HG02798 (cell line): ENCODE measurements at regions not wholly inside any gene's neighbourhood (a gene's known extent, or its start where the extent isn't known, plus 50 kb on each side); places are given as distances from the start of the nearest gene placed in this dataset.

Source experiments
- ATAC-seq: cut with Tn5 transposase; IDR thresholded peaks from one replicate; pipeline ENCODE4 v1.9.1; 2021; ENCODE audit warnings: mild to moderate bottlenecking; ENCODE audit not compliant: unreplicated experiment, poor library complexity

DNA sequence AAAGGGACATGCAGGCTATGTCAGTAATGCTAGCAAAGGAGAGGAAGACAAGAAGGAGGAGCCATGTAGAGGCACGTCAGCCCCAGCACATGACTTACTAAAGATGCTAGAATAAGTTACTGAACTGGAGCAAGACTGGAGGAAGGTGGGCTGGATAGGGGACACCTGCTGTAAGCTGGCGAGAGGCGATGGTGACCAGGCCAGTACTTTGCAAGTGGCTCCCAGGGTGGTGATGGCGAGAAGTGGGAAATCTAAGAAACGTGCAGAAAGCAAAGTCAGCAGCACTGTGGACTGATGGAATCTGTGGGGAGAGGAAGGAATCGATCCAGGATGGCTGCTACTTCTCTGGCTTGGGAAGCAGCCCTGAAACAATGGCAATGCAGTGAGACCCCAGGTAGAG lies 617.1 kb upstream of the ADAMTS16 start:
- no peak for ATAC-seq

DNA sequence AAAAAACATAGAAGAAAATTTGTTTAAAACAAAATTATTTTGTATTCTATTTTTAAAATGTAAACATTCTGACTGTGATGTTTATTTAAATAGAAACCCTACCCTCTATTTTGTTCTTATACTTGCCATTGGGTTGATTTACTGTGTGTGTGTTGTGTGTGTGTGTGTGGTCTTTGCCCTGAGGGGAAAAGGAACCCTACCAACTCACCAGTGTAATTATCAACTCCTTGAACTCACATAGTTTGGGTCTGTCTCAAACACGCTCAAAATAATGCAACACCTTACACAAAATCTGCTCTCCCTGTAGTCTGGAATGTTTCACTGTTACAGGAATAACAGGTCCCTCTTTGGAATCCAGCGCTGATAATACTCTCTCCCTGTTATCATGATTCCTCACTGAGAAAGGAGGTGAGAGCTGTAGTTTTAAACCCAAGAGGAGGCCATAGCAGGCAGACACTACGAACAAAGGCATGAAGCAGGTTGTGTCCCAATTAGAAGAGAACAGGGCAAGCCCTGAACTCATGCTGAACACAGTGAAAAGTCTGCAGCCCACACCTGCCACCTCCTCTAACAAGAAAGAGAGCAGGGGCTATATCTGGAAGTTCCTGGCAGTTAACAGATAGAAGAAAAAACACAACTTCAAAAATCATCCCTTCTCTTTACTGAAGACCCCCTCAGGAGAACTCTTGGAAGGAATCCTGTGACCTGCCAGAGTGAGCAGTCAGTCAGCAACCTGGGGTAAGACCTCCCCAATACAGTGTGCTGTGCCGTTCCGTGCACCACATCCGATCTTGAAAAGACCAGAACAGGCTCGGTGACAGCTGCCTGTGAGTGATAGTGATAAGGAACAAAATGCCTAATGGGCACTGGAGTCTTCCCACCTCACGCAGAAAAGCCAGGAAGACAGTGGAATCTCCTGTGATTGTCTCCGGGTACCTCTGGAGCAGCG lies 608.1 kb upstream of the ADAMTS16 start:
- no peak for ATAC-seq

DNA sequence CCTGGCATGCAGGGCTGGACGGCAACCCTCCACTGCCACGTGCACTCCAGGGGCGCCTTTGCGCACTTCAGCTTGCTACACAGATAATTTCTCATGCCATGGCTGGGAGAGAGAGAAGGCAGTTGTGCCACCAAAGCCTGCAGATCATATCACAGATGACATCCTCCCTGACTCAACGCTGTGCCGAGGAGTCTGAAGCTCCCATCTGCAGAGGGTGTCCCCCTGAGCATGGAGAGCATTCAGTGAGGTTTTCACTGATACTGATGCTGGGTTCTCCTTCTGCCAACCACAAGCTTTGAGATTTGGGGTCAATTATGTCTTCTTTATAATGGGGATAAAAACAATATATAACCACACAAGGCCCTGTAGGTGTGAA lies 607.4 kb upstream of the ADAMTS16 start:
- ATAC-seq = no peak

DNA sequence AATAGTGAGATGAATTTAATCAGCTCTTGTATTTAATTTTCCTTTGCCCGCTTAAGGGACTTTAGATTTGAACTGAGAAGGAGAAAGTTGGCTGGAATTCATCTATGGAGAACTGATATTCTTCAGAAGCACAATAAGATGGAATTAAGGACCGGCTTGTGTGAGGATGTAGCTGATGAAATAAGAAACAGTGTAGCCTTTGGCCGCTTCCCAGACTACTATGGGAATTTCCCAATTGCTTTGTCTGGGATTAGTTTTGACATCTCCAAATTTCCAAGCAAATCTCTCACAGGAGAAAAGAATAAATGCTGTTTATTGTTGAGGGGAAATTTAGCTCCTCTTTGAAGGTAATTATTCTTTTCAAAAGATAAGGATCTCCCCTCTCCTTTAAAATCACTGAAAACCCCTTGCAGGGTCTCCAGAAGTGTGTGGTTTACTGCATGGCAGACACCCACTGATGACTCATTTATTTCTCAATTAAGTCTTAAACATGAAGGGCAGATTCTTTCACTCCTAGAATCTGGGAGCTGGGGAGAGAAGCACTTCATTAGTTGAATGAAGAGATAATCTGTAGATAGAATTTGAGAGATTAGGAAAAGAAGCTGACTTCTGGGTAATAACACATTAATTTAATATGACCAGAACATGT lies 606.5 kb upstream of the ADAMTS16 start:
- no peak for ATAC-seq

DNA sequence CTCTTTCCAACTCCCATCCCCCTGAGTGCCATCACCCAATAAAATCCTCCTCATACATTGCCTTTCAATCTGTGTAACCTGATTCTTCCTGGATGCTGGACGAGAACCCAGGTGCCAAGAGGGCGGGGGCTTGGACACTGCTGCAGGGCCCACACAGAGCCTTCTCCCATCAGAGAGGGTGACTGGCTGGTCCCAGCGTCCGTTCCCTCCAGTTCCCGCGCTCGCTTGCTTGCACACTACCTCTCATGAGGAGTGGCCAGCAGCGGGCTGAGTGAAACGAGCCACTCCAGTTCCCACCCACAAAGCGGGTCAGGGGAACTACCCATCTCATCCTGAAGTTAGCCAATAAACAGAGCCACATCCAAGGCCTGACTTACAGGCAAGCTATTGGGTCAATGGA lies 602.6 kb upstream of the ADAMTS16 start:
- no peak for ATAC-seq

DNA sequence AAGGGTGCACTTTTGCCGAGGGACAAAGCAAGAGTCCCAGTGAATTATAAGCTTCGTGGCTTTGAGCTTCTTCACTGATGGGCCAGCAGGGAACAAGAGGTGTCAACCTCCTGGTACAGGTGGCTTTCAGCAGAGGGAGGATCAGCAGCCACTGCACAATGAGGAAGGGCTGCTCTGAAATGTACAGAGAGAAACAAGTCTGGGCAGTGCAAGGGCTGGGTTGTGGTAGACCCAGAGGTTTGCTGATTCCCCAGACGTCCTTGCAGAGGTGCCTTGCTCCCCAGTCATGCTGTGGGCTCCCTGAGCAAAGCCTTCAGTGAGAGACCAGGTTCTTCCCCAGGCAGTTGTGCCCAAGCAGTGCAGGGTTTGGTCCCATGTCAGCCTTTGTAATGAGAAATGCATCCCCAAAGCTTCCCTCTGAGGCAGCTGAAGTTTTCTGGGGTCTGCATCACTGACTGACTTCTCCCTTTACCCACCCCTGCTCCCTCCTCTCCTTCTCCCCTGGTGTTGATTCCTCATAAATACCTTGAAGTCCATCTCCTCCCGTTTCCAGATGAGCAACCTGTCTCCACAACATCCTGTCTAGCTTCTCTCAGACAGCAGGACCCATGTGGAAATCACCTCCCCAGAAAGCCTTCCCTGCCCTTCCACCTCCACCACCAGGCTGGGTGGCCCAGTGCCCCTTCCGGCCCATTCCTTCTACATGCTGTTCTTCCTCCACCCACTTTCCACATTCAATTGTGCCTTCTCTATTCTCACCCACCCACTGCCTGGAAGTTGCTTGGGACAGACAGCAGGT lies 599.6 kb upstream of the ADAMTS16 start:
- ATAC-seq = no peak

DNA sequence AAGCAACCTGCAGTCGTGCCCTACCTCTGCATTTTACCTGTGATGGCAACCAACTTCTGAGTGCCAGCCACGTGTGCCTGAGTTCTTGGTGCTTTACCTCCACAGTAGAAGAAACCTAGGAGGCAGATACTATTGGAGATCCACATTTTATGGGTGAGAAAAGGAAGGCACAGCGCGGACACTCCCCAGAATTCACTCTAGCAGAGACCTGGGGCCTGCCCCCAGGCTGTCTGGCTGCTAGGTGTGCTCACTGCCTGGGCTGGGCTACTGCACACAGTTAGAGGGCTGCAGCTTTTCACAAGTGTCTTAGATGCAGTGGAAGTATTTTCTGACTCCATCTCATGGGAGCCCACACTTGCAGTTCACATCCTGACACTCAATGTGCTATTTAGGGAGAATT lies 598.8 kb upstream of the ADAMTS16 start:
- no peak for ATAC-seq

DNA sequence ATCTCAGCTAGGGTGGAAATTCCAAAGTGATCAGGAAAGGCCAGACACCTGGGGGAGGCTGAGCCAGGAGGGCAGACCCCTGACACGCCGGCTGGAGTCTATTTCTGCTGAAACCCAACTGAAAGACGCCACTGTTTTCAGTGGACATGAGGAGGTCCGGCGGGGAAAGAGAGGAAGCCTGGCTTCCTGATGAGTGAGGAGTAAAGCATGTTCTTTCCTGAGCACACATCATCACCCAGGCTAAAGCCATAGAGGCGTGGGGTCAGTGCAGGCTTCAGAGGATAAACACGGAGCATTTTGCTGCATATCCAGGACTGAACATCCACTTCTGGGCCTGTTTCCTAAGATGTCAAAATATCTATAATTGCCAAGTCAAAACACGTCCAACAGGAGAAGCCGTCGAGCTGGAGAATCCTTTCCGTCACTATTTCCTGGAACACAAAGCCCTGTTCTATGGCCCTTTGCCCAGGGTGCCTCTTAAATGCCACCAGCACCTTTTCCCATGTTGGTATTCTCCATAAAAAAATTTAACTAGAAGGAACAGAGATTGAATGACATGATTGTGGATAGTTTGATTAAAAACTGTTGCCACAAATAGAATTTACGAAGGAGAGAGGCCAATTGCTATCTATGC lies 597.9 kb upstream of the ADAMTS16 start:
- ATAC-seq = no peak

DNA sequence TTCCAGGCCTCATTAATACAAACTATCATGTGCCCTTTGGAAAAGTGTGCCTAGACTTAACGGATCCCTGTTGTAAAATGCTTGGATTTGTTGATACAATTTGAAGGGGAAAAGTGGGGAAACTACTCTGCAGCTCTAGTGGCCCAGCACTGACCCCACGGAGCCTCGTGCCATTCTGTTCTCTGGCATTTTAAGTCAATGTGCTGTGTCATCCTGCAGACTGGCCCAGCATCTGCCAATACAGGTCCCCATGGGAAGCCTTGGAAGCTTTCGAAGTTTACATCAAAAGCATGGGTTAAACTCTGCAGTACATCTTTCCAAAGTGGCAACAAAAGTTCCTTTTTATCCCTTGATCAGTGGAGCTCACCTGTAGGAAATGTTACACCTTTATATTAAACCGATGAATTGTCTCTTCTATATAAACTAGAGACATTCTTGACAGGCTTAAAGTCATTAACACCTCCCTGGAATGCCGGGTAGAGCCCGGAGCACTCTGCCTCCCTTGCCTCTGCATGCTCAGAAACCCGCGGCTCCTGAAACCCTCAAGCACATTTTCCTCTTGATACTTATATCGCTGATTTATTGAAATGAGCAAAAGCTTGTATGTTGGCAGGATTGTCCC lies 596.0 kb upstream of the ADAMTS16 start:
- ATAC-seq = no peak

DNA sequence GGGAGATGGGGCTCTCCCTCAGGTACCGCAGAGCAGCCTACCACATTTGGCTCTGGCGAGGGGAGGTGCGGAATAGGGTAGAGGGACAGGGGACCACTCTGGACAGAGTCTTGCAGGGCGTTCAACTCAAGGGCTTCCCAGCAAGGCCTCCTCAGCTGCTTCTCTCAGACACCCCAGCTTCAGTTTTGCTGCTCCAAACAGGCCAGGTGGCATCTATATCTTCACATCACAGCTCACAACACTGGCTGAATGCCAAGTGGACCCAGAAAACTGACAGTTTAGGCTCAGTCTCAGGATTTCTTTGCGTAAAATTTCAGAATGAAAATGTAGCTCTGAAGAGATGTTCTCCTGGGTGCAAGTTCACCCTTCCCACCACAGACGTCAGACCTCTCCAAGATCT lies 592.6 kb upstream of the ADAMTS16 start:
- ATAC-seq = no peak

DNA sequence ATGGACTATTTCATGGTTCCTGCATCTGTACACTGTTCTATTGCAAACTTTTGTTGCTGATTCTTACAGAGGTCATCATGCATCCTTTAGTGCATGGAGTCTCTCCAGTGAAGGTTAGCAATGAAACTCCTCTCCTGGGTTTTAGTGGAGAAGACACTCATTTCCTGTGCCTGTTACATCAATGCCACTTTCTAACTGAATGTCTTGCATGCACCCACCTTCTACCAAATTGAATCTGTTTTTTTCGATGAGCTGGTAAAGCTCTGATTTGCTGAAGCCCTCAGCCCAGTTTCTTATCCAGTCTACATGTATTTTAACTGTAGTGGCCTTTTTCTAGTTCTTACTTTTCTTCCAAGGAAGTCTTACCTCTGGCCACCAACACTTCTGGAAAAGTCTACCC lies 591.8 kb upstream of the ADAMTS16 start:
- no peak for ATAC-seq

DNA sequence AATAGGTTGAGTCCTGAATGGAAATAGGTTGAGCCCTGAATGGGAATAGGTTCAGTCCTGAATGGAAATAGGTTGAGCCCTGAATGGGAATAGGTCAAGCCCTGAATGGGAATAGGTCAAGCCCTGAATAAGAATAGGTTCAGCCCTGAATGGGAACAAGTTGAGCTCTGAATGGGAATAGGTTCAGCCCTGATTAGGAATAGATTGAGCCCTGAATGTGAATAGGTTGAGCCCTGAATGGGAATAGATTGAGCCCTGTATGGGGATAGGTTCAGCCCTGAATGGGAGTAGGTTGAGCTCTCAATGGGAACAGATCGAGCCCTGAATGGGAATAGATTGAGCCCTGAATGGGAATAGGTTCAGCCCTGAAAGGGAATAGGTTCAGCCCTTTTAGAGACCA lies 590.8 kb upstream of the ADAMTS16 start:
- ATAC-seq = no peak

DNA sequence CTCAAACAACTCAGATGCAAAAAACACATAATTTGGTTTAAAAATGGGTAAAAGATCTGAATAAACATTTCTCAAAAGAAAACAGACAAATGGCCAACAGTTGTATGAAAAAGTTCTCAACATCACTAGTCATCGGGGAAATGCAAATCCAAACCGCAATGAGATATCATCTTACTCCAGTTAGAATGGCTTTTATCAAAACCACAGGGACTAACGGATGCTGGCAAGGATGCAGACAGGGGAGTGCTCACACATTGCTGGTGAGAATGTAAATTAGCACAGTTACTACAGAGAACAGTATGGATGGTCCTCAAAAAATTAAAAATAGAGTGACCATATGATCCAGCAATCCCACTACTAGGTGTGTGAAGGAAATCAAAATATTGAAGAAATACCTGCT lies 589.1 kb upstream of the ADAMTS16 start:
- ATAC-seq = no peak

DNA sequence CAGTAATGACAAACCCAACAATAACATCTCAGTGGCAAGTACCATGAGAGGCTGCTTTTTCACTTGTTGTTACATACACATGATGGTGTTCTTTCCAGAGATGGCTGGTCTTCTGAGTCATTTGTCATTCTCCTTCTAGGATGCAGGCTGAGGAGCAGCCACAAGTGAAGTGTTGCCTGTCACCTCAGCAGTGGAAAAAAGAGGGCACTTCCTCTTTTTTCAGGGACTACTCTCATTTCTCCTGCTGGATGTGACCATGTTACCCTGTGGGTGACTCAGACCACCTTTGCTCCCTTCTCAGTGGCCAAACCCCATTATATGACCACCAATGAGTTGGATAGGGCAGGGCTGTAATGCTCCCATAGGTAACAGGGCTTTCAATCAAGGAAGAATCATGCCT lies 587.0 kb upstream of the ADAMTS16 start:
- no peak for ATAC-seq

DNA sequence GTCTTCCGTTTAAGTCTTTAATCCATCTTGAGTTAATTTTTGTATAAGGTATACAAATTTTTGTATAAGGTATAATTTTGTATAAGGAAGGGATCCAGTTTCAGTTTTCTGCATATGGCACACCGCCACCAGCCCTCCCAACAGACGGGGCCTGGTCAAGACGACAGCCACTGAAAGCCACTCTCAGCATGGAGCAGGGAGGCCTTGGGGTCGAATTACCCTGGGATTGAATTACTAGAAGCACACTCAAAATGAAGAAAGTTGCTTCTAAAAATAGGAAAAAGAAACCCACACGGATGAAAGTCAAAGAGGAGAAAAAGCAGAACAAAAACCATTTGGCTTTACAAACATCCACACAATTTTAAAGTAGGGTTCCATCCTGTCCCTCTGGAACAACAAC lies 586.2 kb upstream of the ADAMTS16 start:
- no peak for ATAC-seq

DNA sequence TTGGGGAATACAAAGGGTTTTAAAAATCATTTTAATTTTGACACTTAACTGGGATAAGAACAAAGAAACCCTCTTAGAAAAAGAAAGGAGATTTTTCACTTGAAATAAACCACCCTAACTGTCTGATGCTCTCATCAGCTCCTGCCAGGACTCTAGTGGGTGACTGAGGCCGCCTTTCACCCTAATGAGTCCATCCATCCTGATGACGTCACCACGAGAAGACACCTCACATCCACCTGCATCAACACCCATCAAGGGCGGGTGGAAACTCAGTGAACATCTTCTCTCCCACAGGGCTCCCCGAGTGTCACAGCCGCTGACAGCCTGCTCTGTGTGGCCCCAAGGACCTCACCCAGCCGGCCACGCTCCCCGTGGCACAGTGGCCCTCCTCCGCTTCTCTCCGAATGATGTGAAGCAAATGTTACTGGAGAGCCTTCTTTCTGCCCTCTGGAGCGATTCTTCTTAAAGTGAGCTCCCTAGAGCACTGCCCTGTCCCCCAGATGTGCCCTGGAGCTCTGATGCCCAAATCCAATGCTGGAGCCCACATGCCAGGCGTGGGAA lies 584.3 kb upstream of the ADAMTS16 start:
- no peak for ATAC-seq

DNA sequence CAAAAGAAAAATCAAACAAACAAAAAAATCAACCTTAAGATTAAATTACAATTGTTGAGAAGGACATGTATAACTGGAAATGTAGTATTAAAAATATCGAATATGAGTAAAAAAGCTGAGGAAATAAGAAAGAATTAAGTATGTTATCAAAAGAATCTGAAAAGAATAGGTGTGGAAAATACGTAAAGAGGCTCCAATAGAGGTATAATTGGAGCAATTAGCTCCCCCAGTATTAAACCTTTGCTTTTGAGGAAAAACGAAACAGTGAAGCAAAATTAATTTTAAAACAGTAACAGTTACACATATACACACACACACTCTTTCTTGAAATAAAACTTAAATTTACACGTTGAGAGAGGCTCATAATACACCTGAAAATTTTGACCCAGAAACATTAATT lies 578.7 kb upstream of the ADAMTS16 start:
- no peak for ATAC-seq

DNA sequence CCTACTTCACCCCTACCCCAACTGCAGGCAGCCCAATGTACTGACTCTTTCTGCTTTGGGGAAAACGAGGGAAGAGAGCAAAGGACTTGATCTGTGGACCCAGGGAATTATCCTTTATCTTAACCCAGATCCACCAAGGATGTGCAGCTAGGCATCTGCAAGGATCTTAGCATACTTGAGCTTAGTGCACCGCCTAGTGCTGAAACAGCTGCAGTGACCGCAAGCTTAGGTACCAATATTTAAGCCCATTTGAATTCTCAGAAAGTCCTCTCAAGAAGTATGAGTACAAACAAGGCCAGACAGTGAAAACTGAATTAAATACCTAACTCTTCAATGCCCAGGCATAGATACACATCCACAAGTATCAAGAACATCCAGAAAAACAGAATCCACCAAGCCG lies 576.7 kb upstream of the ADAMTS16 start:
- ATAC-seq = no peak

DNA sequence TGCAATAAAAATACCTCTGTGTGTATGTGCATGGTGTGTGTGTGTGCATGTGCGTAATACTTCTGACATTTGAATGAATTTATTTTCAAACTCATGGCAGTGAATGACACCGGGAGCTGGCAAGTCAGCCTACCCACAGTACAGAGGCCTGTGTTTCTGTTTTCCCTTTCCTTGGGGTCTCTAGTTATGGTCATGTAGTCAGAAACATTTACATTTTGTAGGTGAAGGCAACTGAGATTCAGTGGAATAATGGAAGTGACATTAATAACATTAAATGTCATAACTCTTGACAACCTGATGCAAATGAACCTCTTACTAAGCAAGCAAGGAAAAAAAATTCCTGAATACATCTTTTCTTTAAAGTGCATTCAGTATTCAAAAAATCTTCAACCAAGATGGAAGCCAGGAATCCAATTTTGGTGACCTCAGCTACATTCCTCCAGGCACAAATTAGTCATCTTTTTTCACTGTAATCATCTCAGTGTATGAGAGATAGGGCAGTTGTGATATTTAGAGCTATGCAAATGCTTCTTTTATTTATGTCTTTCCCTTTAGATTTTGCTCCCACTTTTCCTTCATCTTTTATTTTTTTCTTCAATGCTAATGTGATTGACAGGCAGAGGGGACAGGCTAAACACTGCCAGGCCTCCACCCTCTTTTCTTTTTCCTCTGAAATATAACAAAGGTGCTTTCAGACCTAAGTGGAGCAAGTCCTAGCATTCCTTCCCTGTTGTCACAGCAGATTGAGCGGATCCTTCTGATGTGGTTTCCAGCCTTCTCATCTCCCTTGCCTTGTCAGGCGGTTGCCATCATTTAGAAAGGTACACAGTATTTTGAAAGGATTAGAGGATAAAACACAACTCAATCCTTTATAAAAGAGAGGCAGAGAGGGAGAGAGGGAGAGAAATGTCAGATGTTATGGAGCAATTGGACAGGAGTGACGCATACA lies 569.8 kb upstream of the ADAMTS16 start:
- ATAC-seq = no peak
